Activated CD8-positive, alpha-beta memory T cell treated with anti-CD3 and anti-CD28 coated beads, Interleukin-2, amount 50 U/mL, for 24 hours (primary cell): ENCODE measurements at regions not wholly inside any gene's neighbourhood (a gene's known extent, or its start where the extent isn't known, plus 50 kb on each side); places are given as distances from the start of the nearest gene placed in this dataset.
"Not testable (repeated sequence)": the region's sequence is repeated elsewhere in the genome, so short reads cannot be mapped to it uniquely, and the experiment has no call there.

ENCODE experiments used
- DNase-seq: peaks from one replicate; pipeline ENCODE4 v3.0.0-alpha.2; 2020; ENCODE audit errors: extremely low read depth

GRCh38 chr3:40940651-40941050 is 258.7 kb upstream of the CTNNB1 start:
- no peak for DNase-seq

DNA sequence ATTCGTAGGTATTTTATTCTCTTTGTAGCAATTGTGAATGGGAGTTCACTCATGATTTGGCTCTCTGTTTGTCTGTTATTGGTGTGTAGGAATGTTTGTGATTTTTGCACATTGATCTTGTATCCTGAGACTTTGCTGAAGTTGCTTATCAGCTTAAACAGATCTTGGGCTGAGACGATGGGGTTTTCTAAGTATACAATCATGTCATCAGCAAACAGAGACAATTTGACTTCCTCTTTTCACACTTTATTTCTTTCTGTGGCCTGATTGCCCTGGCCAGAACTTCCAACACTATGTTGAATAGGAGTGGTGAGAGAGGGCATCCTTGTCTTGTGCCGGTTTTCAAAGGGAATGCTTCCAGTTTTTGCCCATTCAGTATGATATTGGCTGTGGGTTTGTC is 252.3 kb upstream of the CTNNB1 start:
- DNase-seq, result not testable (repeated sequence)

DNA sequence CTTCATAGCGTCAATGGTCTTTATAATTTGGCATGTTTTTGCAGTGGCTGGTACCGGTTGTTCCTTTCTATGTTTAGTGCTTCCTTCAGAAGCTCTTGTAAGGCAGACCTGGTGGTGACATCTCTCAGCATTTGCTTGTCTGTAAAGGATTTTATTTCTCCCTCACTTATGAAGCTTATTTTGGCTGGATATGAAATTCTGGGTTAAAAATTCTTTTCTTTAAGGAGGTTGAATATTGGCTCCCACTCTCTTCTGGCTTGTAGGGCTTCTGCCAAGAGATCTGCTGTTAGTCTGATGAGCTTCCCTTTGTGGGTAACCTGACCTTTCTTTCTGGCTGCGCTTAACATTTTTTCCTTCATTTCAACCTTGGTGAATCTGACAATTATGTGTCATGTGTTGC is 250.0 kb upstream of the CTNNB1 start:
- DNase-seq, result not testable (repeated sequence)

- no peak for DNase-seq
Measured at GRCh38 chr3:40951636-40952035, 247.7 kb upstream of the CTNNB1 start.

DNA sequence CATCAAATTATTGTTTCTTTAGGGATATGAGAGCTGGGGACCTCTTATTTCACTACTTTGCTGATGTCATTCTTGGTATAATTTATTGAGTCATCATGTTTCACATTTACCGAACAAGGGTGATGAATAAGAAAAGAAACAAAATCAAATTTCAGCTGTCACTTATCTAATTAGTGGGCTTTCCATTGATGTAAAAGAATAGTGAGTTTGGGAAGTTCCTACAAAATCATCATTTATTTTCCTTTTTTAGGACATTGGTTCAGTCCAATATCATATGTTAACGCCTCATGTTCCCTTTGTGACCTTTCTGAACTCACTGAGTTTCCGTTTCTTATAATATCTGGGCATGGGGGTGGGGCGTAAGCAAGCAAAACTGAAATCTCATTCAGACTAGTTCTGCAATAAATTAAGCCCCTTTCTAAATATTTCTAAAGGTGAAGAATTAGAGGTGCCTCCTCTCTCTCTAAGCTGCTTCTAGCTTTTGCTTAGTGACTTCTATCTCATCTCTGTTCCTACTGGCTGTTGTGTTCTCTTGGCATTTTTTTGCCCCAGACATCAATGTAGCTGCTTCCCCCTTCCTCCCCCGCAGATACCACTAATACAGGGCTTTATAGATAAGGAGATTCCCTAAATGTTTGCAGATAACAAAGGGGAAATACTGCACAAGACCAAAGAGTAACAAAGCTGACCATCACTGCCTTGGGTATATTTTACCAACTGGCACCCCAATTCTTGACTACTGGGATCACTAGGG is 238.0 kb upstream of the CTNNB1 start:
- no peak for DNase-seq

- DNase-seq, result no peak
Measured at GRCh38 chr3:40962721-40963120, 236.6 kb upstream of the CTNNB1 start.

DNA sequence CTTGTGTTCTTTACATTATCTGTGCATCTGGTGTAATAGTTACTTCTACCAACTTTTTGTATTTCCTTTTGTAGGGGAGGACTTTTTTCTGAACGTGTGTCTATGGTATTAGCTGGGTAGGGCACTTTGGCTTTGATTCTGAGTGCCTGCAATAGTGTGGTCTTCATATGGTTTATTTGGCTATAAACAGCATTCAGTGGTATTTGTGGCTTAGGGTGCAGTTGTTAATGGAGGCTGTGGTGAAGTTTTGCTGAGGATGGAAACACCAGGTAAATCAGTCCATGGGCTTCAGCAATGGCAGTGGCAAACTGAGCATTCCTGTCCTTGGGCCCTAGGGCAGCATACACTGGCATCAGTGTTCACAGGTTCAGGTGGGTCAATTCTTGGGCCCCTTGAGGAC is 230.6 kb upstream of the CTNNB1 start:
- DNase-seq, result no peak

- DNase-seq, result no peak
Measured at GRCh38 chr3:40969341-40969740, 230.0 kb upstream of the CTNNB1 start.

DNA sequence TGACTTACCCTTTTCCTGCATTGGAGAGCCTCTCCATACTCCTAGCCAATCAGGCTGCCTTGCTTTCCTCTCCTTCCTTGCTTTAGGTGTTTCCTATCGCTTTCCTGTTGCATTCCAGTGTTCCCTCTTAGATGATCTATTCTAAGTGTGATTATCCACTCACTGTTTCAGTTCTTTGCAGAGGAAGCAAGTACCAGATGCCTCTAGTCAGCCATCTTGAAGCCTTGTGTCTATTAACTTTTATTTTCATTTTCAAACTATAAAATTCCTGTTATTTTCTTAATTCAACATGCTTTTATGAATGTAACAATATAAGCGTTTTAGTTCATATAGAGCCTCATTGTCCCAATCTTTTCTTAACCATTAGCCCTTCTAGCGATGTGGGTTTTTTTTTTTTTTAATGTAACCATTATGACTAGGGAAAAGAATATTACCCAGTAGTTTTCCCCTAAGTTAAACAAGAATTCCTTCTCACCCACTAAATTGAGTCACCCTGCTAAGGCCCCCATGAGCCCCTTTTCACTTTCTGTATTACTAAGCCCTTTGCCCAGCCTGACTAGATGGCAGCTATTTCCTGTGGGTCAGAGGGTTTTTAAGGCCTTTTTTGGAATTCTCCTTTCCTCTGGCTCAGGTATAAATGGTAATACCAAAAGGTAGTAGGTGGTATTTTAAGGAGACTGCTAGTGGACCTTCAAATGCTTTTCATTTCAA is 229.4 kb upstream of the CTNNB1 start:
- no peak for DNase-seq

GRCh38 chr3:40971191-40972168 is 227.8 kb upstream of the CTNNB1 start:
- no peak for DNase-seq

- no peak for DNase-seq
Measured at GRCh38 chr3:40972350-40972749, 227.0 kb upstream of the CTNNB1 start.

DNA sequence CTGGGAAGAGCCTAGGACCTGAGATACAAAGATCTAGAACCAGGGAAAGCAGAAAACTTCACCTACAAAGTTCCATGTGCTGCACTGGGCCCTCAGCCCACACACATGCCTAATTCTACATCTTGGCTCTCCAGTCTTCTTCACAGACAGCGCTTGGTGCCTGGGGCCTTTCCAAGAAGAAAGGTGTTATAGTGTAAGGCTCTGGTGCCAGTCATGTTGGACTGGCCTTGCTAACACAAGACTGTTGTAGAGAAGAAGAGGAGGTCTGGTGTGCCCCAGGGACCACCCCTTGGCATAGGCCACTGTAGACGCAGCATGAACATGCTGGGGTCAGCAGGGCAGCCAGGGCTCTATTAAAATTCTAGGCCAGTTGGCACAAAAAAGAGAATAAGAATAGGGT is 226.2 kb upstream of the CTNNB1 start:
- no peak for DNase-seq

- no peak for DNase-seq
Measured at GRCh38 chr3:40975711-40976121, 223.6 kb upstream of the CTNNB1 start.

- DNase-seq, result no peak
Measured at GRCh38 chr3:40976241-40976640, 223.1 kb upstream of the CTNNB1 start.

DNA sequence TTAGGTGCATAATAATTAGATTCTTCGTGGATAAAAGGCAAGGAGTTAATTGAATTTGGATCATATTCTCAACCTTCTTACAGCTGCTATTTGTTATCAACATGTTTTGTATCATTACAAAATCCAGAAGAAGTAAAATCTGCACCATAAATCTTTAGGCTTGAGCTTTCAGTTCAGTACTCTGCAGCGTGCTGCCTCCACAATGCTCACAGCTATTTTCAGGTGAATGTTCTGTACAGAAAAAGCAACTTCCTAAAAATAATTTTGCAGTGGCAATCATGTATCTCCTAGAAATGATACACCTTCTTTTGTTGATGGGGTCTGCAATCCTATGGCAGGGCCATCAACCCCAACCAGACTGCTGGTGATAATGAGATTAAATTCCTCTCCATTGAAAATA is 220.9 kb upstream of the CTNNB1 start:
- no peak for DNase-seq

- no peak for DNase-seq
Measured at GRCh38 chr3:40979962-40980361, 219.3 kb upstream of the CTNNB1 start.

GRCh38 chr3:40980467-40980866 is 218.8 kb upstream of the CTNNB1 start:
- DNase-seq, result no peak

DNA sequence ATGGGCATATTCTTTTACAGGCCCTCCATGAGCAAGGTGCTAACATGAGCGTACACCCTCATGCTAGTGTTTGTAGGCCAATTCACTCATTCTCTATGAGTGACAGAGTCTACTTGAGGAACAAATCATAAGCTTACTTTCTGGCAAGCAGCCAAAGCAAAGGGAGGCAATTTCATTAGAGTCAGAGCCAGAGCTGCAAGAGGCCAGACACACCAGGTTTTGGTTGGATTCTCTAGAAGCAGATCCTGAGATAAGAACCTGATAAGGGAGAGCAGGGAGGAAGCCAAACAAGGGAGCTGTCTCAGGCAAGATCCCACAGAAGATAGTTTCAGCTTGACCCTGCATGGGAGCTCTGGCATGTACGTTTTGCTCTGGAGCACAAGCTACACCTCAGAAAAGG is 214.1 kb upstream of the CTNNB1 start:
- no peak for DNase-seq

GRCh38 chr3:40988468-40988867 is 210.8 kb upstream of the CTNNB1 start:
- DNase-seq, result no peak

DNA sequence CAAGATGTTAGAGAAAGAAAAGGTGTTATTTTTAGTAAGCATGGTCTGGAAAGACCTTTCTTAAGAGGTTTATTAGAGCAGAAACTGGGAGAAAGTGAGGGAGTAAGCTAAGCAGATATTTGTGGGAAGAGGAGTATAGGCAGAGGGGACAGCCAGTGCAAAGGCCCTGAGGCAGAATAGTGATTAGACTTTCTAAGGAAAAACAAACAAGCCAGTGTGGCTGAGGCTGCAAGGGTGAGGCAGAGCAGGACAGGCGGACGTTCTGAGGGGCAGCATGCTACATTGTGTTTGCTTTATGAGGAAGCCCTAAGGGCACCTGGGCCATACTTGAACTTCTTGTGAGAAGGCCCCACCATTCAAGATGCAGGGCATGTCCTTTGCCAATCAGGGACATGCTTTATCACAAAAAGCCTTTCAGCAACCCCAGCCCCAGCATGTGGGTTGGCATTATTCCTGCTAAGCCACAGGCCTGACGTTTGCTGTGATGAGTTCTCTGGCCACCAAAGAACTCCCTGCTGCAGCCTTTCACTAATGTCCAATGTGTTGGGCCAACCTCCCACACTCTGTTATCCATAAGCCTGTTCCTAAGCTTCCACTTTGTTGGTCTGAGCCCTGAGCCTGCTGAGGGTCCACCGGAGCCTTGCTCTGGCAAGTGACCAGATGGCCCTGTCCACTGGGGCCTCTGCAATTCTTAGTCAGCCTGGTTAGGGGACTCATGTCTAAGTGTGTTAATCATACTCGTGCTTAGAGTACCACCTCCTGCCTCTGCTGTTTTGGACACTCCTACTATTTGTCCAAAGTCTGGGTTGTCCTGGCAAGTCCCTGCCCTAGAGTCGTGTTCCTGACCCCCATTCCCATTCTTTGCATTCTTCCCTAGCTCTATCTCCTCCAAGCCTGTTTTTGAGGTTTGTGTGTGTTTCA is 209.9 kb upstream of the CTNNB1 start:
- DNase-seq, result no peak

DNA sequence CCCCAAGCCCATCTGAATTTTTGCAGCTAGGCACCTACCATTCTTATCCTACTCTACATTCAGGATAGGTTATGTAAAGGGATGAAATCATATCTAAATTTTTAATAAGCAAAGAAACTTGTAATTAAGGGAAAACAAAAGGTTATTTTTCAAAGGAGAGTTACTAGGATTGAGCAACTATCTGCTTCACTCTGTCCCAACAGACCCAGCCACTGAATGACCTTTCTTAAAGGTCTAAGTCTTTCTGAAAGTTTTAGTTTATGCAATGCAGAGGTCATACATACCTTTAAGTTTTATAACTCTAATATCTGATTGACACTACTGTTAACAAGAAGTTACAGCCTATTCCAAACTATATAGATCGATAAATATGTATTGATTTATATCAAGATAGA is 209.2 kb upstream of the CTNNB1 start:
- DNase-seq, result no peak
